SK-N-SH (cell line): ENCODE measurements at regions not wholly inside any gene's neighbourhood (a gene's known extent, or its start where the extent isn't known, plus 50 kb on each side); places are given as distances from the start of the nearest gene placed in this dataset.

ENCODE experiments used
- CTCF ChIA-PET: fragments of 300-600, 350-600 bp; formaldehyde crosslinking; extraction: SDS; loops from one replicate; lab custom pipeline; 2021; lab: Yijun Ruan, JAX
- POLR2A ChIA-PET: fragments of 350-600 bp; sonication (Branson Sonifier 250); formaldehyde crosslinking; extraction: SDS; loops from one replicate; lab custom pipeline; 2020; ENCODE audit warnings: antibody characterized with exemption, inconsistent platforms; lab: Yijun Ruan, JAX
- DNase-seq: peaks from one replicate; pipeline ENCODE4 v3.0.0; 2012
- H2AFZ ChIP-seq: fragments of 200-600 bp; sonication (generic); 2 replicates; pipeline ENCODE4 v1.8.1; 2016; ENCODE audit warnings: antibody characterized with exemption, mild to moderate bottlenecking, low read depth
- H3F3A ChIP-seq: fragments of 200-600 bp; sonication (generic); replicated peaks from 2 replicates; pipeline ENCODE3; 2016; ENCODE audit warnings: antibody characterized with exemption, mild to moderate bottlenecking; ENCODE audit not compliant: insufficient read depth
- H3K27ac ChIP-seq, 2 experiments: fragments of 200-500 bp in 1 of 2; fragments of 200-600 bp in 1 of 2; sonication (Bioruptor generic) in 1 of 2; sonication (generic), shearing (Covaris generic) in 1 of 2; 2 replicates each; pipeline versions ENCODE4 v1.5.1 to v1.6.1; 2014 to 2016; ENCODE audit warnings: low read depth in 2 of 2, inconsistent platforms in 1 of 2, low read length in 1 of 2, mild to moderate bottlenecking in 1 of 2, mixed read lengths in 1 of 2
- H3K27me3 ChIP-seq: fragments of 200-600 bp; sonication (generic), shearing (Covaris generic); 2 replicates; pipeline ENCODE4 v1.6.1; 2016; ENCODE audit warnings: mixed run types; ENCODE audit not compliant: insufficient read depth
- H3K36me3 ChIP-seq, 2 experiments: fragments of 200-500 bp in 1 of 2; fragments of 200-600 bp in 1 of 2; sonication (Bioruptor generic) in 1 of 2; sonication (generic) in 1 of 2; replicated peaks in 1 of 2; 2 replicates each; pipeline versions ENCODE3 to v1.5.1; 2014 to 2016; ENCODE audit warnings: low read length in 1 of 2, mild to moderate bottlenecking in 1 of 2; ENCODE audit not compliant: insufficient read depth in 2 of 2, control insufficient read depth in 1 of 2
- H3K4me1 ChIP-seq, 2 experiments: fragments of 200-500 bp in 1 of 2; fragments of 200-600 bp in 1 of 2; sonication (Bioruptor generic) in 1 of 2; sonication (generic), shearing (Covaris generic) in 1 of 2; 2 replicates each; pipeline versions ENCODE4 v1.5.1 to v1.6.1; 2014 to 2016; ENCODE audit warnings: low read depth in 1 of 2, low read length in 1 of 2, mixed run types in 1 of 2; ENCODE audit not compliant: insufficient read depth in 2 of 2, control insufficient read depth in 1 of 2
- H3K4me2 ChIP-seq: fragments of 200-600 bp; sonication (generic), shearing (Covaris generic); 2 replicates; pipeline ENCODE4 v1.6.1; 2017; ENCODE audit warnings: mixed run types
- H3K4me3 ChIP-seq, 2 experiments: fragments of 200-500 bp in 1 of 2; fragments of 200-600 bp in 1 of 2; sonication (Bioruptor generic) in 1 of 2; sonication (generic), shearing (Covaris generic) in 1 of 2; 2 replicates each; pipeline versions ENCODE4 v1.5.1 to v1.8.1; 2014 to 2016; ENCODE audit warnings: low read depth in 2 of 2, inconsistent platforms in 1 of 2, low read length in 1 of 2, mild to moderate bottlenecking in 1 of 2, mixed read lengths in 1 of 2, moderate library complexity in 1 of 2
- H3K79me2 ChIP-seq: fragments of 200-600 bp; sonication (generic); 2 replicates; pipeline ENCODE4 v1.8.1; 2017; ENCODE audit warnings: mild to moderate bottlenecking; ENCODE audit not compliant: insufficient read depth
- H3K9ac ChIP-seq: fragments of 200-600 bp; sonication (generic); 2 replicates; pipeline ENCODE4 v1.6.1; 2017; ENCODE audit warnings: mixed run types
- H3K9me2 ChIP-seq: fragments of 200-600 bp; sonication (generic); 2 replicates; pipeline ENCODE4 v1.6.1; 2017; ENCODE audit warnings: mixed run types
- H3K9me3 ChIP-seq: fragments of 200-600 bp; sonication (generic); 2 replicates; pipeline ENCODE4 v1.6.1; 2017; ENCODE audit warnings: mixed run types, mild to moderate bottlenecking, moderate library complexity
- H4K20me1 ChIP-seq: fragments of 200-600 bp; sonication (generic); 2 replicates; pipeline ENCODE4 v1.6.1; 2017; ENCODE audit warnings: mild to moderate bottlenecking, mixed run types; ENCODE audit not compliant: insufficient read depth
- CHD2 ChIP-seq: fragments of 150-350 bp; IDR thresholded peaks from 2 replicates; pipeline ENCODE4 v1.6.1; 2018; ENCODE audit warnings: low read length; ENCODE audit not compliant: partially characterized antibody
- ELF1 ChIP-seq: IDR thresholded peaks from 2 replicates; pipeline ENCODE4 v1.4.0; 2012
- EP300 ChIP-seq, 2 experiments: IDR thresholded peaks; 2 replicates each; pipeline versions ENCODE4 v1.4.0 to v1.6.1; 2012; ENCODE audit warnings: borderline replicate concordance in 1 of 2, low read depth in 1 of 2, low read length in 1 of 2
- FOXJ3 ChIP-seq: sonication (generic); formaldehyde crosslinking; IDR thresholded peaks from 2 replicates; pipeline ENCODE4 v1.5.1; 2020; ENCODE audit warnings: mild to moderate bottlenecking, missing genetic modification reagents
- NRF1 ChIP-seq: IDR thresholded peaks from 2 replicates; pipeline ENCODE4 v1.6.1; 2012; ENCODE audit warnings: low read depth, mild to moderate bottlenecking, low read length
- POLR2AphosphoS5 ChIP-seq: IDR thresholded peaks from 2 replicates; pipeline ENCODE4 v1.6.1; 2012; ENCODE audit warnings: low read depth, low read length
- RAD21 ChIP-seq: IDR thresholded peaks from 2 replicates; pipeline ENCODE4 v1.6.1; 2012; ENCODE audit warnings: mild to moderate bottlenecking, low read length
- RCOR1 ChIP-seq: fragments of 150-350 bp; IDR thresholded peaks from 2 replicates; pipeline ENCODE4 v1.6.1; 2017; ENCODE audit warnings: antibody characterized with exemption, low read length
- RFX5 ChIP-seq: IDR thresholded peaks from 2 replicates; pipeline ENCODE4 v1.6.1; 2012; ENCODE audit warnings: mild to moderate bottlenecking, improper control_type of control experiment, low read length
- RXRA ChIP-seq: IDR thresholded peaks from 2 replicates; pipeline ENCODE4 v1.4.0; 2012; ENCODE audit warnings: low read depth, mild to moderate bottlenecking, borderline replicate concordance
- SIN3A ChIP-seq: IDR thresholded peaks from 2 replicates; pipeline ENCODE4 v1.6.1; 2012; ENCODE audit warnings: low read depth, mild to moderate bottlenecking, low read length, moderate library complexity, borderline replicate concordance
- TAF1 ChIP-seq: IDR thresholded peaks from 2 replicates; pipeline ENCODE4 v1.6.1; 2012; ENCODE audit warnings: low read depth, mild to moderate bottlenecking, low read length, moderate library complexity, borderline replicate concordance
- TCF12 ChIP-seq: IDR thresholded peaks from 2 replicates; pipeline ENCODE4 v1.4.0; 2012
- YY1 ChIP-seq: IDR thresholded peaks from 2 replicates; pipeline ENCODE4 v1.4.0; 2012; ENCODE audit warnings: low read depth, mild to moderate bottlenecking
- TF ChIP-seq, protein P1 (sequence below): IDR thresholded peaks from 2 replicates; pipeline ENCODE4 v1.4.0; 2012; ENCODE audit warnings: low read depth, borderline replicate concordance
- TF ChIP-seq, protein P2 (sequence below): fragments of 200-600 bp; sonication (generic); IDR thresholded peaks from 2 replicates; pipeline ENCODE4 v1.6.1; 2017; ENCODE audit warnings: antibody characterized with exemption, mild to moderate bottlenecking, moderate library complexity
- TF ChIP-seq, protein P3 (sequence below): IDR thresholded peaks from 2 replicates; pipeline ENCODE4 v1.4.0; 2012; ENCODE audit warnings: low read depth, borderline replicate concordance
- TF ChIP-seq, protein P4 (sequence below): fragments of 150-350 bp; IDR thresholded peaks from 2 replicates; pipeline ENCODE4 v1.6.1; 2017; ENCODE audit warnings: antibody characterized with exemption, low read length, low read depth, borderline replicate concordance

DNA sequence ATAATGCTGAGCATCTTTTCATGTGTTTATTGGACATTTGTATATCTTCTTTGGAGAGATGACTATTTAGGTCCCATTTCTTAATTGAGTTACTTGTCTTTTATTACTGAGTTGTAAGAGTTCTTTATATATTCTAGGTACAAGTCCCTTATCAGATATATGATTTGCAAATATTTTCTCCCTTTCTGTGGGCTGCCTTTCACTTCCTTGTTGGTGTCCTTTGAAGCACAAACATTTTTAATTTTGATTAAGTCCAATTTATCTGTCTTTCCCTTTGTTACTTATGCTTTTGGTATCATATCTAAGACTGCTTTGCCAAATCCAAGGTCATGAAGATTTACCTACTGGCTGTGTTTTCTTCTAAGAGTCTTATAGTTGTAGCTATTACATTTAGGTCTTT, 113.2 kb downstream of the HNRNPD start:
- POLR2A ChIA-PET: no interaction called here
- DNase-seq: no peak
- Histone ChIP-seq H2AFZ (no peak overlapping the region), H4K20me1 (no peaks in the 10 kb centered on the region), H3K9ac (no peak overlapping the region), H3K79me2 (no peaks in the 10 kb centered on the region), H3K4me1 (no peaks in the 10 kb centered on the region), H3K9me2 (no peaks in the 10 kb centered on the region), H3K36me3 (no peaks in the 10 kb centered on the region), H3K4me3 (no peak overlapping the region), H3K4me2 (no peak overlapping the region), H3K27me3 (no peaks in the 10 kb centered on the region), H3F3A (no peaks in the 10 kb centered on the region), H3K9me3 (no peaks in the 10 kb centered on the region), H3K27ac (no peak overlapping the region)
- CTCF ChIA-PET: interaction anchor here (1.0 kb wide), 1 partner anchor 47 kb away, joined by 3 read pairs; no protein-coding TSS in a partner anchor
- TF ChIP-seq, protein P1, sequence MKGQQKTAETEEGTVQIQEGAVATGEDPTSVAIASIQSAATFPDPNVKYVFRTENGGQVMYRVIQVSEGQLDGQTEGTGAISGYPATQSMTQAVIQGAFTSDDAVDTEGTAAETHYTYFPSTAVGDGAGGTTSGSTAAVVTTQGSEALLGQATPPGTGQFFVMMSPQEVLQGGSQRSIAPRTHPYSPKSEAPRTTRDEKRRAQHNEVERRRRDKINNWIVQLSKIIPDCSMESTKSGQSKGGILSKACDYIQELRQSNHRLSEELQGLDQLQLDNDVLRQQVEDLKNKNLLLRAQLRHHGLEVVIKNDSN: no peak
- TF ChIP-seq EP300 (IDR thresholded peaks at IDR 0.05; ENCODE audit: borderline replicate concordance in 1 of 2, low read depth in 1 of 2, low read length in 1 of 2): no peak
- TF ChIP-seq, protein P2, sequence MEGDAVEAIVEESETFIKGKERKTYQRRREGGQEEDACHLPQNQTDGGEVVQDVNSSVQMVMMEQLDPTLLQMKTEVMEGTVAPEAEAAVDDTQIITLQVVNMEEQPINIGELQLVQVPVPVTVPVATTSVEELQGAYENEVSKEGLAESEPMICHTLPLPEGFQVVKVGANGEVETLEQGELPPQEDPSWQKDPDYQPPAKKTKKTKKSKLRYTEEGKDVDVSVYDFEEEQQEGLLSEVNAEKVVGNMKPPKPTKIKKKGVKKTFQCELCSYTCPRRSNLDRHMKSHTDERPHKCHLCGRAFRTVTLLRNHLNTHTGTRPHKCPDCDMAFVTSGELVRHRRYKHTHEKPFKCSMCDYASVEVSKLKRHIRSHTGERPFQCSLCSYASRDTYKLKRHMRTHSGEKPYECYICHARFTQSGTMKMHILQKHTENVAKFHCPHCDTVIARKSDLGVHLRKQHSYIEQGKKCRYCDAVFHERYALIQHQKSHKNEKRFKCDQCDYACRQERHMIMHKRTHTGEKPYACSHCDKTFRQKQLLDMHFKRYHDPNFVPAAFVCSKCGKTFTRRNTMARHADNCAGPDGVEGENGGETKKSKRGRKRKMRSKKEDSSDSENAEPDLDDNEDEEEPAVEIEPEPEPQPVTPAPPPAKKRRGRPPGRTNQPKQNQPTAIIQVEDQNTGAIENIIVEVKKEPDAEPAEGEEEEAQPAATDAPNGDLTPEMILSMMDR: no peak
- TF ChIP-seq CHD2: no peak
- no peak for TF ChIP-seq SIN3A
- TF ChIP-seq, protein P3, sequence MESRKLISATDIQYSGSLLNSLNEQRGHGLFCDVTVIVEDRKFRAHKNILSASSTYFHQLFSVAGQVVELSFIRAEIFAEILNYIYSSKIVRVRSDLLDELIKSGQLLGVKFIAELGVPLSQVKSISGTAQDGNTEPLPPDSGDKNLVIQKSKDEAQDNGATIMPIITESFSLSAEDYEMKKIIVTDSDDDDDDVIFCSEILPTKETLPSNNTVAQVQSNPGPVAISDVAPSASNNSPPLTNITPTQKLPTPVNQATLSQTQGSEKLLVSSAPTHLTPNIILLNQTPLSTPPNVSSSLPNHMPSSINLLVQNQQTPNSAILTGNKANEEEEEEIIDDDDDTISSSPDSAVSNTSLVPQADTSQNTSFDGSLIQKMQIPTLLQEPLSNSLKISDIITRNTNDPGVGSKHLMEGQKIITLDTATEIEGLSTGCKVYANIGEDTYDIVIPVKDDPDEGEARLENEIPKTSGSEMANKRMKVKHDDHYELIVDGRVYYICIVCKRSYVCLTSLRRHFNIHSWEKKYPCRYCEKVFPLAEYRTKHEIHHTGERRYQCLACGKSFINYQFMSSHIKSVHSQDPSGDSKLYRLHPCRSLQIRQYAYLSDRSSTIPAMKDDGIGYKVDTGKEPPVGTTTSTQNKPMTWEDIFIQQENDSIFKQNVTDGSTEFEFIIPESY: no peak
- TF ChIP-seq NRF1: no peak
- TF ChIP-seq TCF12: no peak
- no peak for TF ChIP-seq TAF1
- no peak for TF ChIP-seq RXRA
- no peak for TF ChIP-seq POLR2AphosphoS5
- TF ChIP-seq, protein P4, sequence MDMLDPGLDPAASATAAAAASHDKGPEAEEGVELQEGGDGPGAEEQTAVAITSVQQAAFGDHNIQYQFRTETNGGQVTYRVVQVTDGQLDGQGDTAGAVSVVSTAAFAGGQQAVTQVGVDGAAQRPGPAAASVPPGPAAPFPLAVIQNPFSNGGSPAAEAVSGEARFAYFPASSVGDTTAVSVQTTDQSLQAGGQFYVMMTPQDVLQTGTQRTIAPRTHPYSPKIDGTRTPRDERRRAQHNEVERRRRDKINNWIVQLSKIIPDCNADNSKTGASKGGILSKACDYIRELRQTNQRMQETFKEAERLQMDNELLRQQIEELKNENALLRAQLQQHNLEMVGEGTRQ: no peak
- TF ChIP-seq RCOR1: no peak
- TF ChIP-seq YY1: no peak
- TF ChIP-seq FOXJ3 (CRISPR knock-in tag): no peak
- no peak for TF ChIP-seq RFX5
- no peak for TF ChIP-seq RAD21
- no peak for TF ChIP-seq ELF1
